ENCODE measurements at regions not wholly inside any gene's neighbourhood (a gene's known extent, or its start where the extent isn't known, plus 50 kb on each side); places are given as distances from the start of the nearest gene placed in this dataset.
"Not testable (repeated sequence)": the region's sequence is repeated elsewhere in the genome, so short reads cannot be mapped to it uniquely, and the experiment has no call there.

DNA sequence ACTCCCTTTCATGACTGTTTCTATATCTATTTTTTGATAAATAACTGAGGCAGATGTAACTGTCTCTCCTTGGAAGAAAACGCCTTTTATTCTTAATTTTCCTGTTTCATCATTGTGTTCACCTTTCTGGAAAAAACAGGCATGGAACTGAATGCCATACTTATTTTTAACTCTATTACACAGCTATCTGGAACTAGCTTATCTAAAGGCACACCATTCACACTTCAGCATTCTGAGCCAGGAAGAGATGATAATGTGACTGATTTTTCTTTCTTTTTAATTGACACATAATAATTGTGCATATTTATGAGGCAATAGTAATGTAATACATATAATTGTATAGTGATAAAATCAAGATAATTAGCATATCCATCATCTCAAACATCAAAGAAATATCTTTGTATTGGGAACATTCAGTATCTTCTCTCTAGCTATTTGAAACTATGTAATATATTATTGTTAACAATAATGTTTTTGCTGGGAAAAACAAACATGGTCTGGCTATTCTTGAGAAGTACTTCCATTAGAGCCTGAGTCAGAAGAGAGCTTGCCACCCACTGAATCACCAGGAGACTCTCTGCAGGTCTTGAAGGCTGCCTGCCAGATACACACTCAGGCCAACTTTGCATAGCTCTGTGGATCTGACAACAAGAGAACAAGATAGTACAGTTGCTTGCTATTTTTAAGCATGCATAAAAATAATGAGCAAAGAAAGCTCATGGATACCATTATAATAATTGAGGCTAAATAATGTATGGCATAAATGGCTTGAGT lies 501.0 kb upstream of the EDIL3 start:
- Mint-ChIP-seq H3K4me3 (no peak overlapping the region), H3K36me3 (no peaks in the 10 kb centered on the region), H3K27ac (no peak overlapping the region), H3K4me1 (no peaks in the 10 kb centered on the region), H3K27me3 (no peaks in the 10 kb centered on the region), H3K9me3 (peaks cover 0 to 11% (median 3%) of the 10 kb centered on the region in 9 donors)
- ATAC-seq (no peak), DNase-seq (no peak)
- POLR2A ChIA-PET: no interaction called here

DNA sequence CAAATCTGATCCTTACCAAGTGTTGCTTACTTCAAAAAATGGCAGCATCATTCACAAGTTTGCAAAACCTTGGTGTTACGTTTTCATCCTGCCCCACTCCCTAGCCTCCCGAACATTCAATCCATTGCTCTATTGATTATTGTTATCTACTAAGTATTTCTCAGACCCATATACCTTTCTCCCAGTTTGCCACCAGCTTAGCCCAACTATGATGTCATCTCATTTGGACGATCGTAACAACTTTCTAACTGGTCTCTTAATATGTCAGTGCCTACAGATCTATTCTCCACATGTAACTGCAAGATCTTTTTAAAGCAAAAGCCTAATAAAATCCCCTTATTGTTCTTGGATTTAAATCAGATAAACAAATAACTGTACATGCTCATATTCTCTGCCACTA lies 497.1 kb upstream of the EDIL3 start:
- Mint-ChIP-seq H3K4me1 (no peaks in the 10 kb centered on the region), H3K27me3 (no peaks in the 10 kb centered on the region), H3K27ac (no peak overlapping the region), H3K36me3 (no peaks in the 10 kb centered on the region), H3K9me3 (peaks cover 0 to 12% (median 0%) of the 10 kb centered on the region in 9 donors), H3K4me3 (no peak overlapping the region)
- ATAC-seq (no peak), DNase-seq (no peak)
- POLR2A ChIA-PET: no interaction called here

- ATAC-seq: no peak
- H3K36me3 Mint-ChIP-seq: no peaks in the 10 kb centered on the region
- H3K4me1 Mint-ChIP-seq: no peaks in the 10 kb centered on the region
Measured at GRCh38 chr5:84874196-84874595, 489.5 kb upstream of the EDIL3 start.

DNA sequence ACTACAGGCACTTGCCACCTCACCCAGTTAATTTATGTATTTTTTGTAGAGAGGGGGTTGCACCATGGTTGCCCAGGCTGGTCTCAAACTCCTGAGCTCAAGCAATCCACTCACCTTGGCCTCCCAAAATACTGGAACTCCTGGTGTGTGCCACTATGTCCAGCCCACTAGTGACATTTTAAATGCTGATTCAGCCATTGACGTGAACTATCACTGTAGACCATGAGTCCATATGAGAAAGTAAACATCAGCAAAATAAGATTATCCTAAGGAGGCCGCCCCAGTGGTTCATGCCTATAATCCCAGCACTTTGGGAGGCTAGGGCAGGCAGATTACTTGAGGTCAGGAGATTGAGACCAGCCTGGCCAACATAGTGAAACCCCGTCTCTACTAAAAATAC lies 488.1 kb upstream of the EDIL3 start:
- Mint-ChIP-seq H3K4me3 (no peak overlapping the region), H3K9me3 (peaks cover 0 to 28% (median 4%) of the 10 kb centered on the region in 9 donors), H3K27ac (no peak overlapping the region), H3K4me1 (no peaks in the 10 kb centered on the region), H3K27me3 (no peaks in the 10 kb centered on the region), H3K36me3 (no peaks in the 10 kb centered on the region)
- DNase-seq (no peak), ATAC-seq (no peak)
- POLR2A ChIA-PET: no interaction called here

More at GRCh38 chr5:84874196-84874595, 489.5 kb upstream of the EDIL3 start:
- Mint-ChIP-seq H3K4me3 (no peak overlapping the region), H3K27ac (no peak overlapping the region), H3K27me3 (no peaks in the 10 kb centered on the region), H3K9me3 (peaks cover 0 to 16% (median 4%) of the 10 kb centered on the region in 9 donors)
- POLR2A ChIA-PET: no interaction called here
- DNase-seq: no peak

- Mint-ChIP-seq H3K4me3 (no peak overlapping the region), H3K9me3 (peaks cover 0 to 26% (median 3%) of the 10 kb centered on the region in 9 donors), H3K4me1 (no peaks in the 10 kb centered on the region), H3K36me3 (no peaks in the 10 kb centered on the region), H3K27me3 (no peaks in the 10 kb centered on the region), H3K27ac (no peak overlapping the region)
- POLR2A ChIA-PET: no interaction called here
- ATAC-seq (no peak), DNase-seq (no peak)
Measured at GRCh38 chr5:84870369-84870768, 485.7 kb upstream of the EDIL3 start.

GRCh38 chr5:84869675-84870074 lies 485.0 kb upstream of the EDIL3 start:
- Mint-ChIP-seq H3K36me3 (no peaks in the 10 kb centered on the region), H3K4me1 (no peaks in the 10 kb centered on the region), H3K4me3 (no peak overlapping the region), H3K27ac (no peak overlapping the region), H3K27me3 (no peaks in the 10 kb centered on the region), H3K9me3 (peaks cover 0 to 31% (median 2%) of the 10 kb centered on the region in 9 donors)
- DNase-seq (no peak), ATAC-seq (no peak)
- POLR2A ChIA-PET: no interaction called here

DNA sequence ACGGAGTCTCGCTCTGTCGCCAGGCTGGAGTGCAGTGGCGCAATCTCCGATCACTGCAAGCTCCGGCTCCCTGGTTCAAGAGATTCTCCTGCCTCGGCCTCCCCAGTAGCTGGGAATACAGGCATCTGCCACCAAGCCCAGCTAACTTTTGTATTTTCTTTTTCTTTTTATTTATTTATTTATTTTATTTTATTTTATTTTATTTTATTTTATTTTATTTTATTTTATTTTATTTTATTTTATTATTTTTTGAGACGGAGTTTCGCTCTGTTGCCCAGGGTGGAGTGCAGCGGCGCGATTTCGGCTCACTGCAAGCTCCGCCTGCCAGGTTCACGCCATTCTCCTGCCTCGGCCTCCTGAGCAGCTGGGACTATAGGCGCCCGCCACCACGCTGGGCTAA lies 479.3 kb upstream of the EDIL3 start:
- H3K36me3 Mint-ChIP-seq, H3K27ac Mint-ChIP-seq, ATAC-seq, DNase-seq, H3K27me3 Mint-ChIP-seq, POLR2A ChIA-PET, H3K4me3 Mint-ChIP-seq, H3K4me1 Mint-ChIP-seq: not testable (repeated sequence)
- peaks cover 0 to 30% (median 7%) of the 10 kb centered on the region in 9 donors for H3K9me3 Mint-ChIP-seq

GRCh38 chr5:84863020-84863419 lies 478.3 kb upstream of the EDIL3 start:
- H3K4me3 Mint-ChIP-seq: no peak overlapping the region
- no peak overlapping the region for H3K27ac Mint-ChIP-seq
- H3K36me3 Mint-ChIP-seq: no peaks in the 10 kb centered on the region
- no peak for ATAC-seq
- no peaks in the 10 kb centered on the region for H3K27me3 Mint-ChIP-seq
- DNase-seq: no peak
- POLR2A ChIA-PET: no interaction called here
- peaks cover 0 to 21% (median under 1%) of the 10 kb centered on the region in 9 donors for H3K9me3 Mint-ChIP-seq
- no peaks in the 10 kb centered on the region for H3K4me1 Mint-ChIP-seq

DNA sequence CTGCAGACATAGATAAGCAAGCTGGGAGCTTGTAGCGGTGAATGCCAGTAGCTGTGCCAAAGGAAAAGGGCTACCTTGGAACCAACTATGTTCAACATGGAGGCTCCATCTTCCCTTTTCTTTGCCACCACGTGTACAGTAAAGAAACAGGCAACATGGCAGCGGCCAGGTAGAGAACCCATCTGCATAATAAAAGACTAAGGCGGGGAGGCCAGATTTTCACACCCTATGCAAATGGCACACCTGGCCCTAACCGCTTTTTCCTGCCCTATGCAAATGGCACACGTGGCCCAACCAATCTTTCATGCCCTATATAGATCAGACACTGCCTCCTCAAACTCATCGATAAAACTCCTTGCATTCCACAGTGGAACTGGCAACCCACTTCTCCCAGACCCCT lies 477.5 kb upstream of the EDIL3 start:
- DNase-seq: no peak
- no peaks in the 10 kb centered on the region for H3K27me3 Mint-ChIP-seq
- no peaks in the 10 kb centered on the region for H3K4me1 Mint-ChIP-seq
- no peak overlapping the region for H3K4me3 Mint-ChIP-seq
- POLR2A ChIA-PET: no interaction called here
- ATAC-seq: no peak
- H3K36me3 Mint-ChIP-seq: no peaks in the 10 kb centered on the region
- H3K9me3 Mint-ChIP-seq: peaks cover 0 to 18% (median 2%) of the 10 kb centered on the region in 9 donors
- no peak overlapping the region for H3K27ac Mint-ChIP-seq

DNA sequence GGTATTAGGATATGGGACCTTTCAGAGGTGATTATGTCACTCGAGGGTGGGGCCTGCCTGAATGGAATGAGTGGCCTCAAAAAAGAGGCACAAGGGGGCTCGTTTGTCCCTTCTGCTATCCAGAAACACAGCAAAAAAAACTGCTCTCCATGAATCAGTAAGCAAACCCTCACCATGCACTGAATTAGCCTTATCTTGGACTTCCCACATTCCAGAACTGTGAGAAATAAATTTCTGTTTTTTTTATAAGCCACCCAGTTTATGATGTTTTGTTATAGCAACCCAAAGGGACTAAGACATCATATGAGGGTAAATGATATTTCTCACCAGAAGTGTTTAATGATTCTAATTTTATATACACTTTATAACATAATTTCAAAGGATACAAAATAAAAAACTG lies 476.6 kb upstream of the EDIL3 start:
- no peaks in the 10 kb centered on the region for H3K4me1 Mint-ChIP-seq

GRCh38 chr5:84859056-84859455 lies 474.4 kb upstream of the EDIL3 start:
- DNase-seq: no peak
- ATAC-seq: no peak
- no peaks in the 10 kb centered on the region for H3K36me3 Mint-ChIP-seq
- H3K27me3 Mint-ChIP-seq: no peaks in the 10 kb centered on the region
- H3K4me1 Mint-ChIP-seq: no peaks in the 10 kb centered on the region
- peaks cover 0 to 17% (median 10%) of the 10 kb centered on the region in 9 donors for H3K9me3 Mint-ChIP-seq
- POLR2A ChIA-PET: no interaction called here
- no peak overlapping the region for H3K4me3 Mint-ChIP-seq
- H3K27ac Mint-ChIP-seq: no peak overlapping the region

More for the DNA sequence above, 476.6 kb upstream of the EDIL3 start:
- DNase-seq (no peak), ATAC-seq (no peak)
- Mint-ChIP-seq H3K36me3 (no peaks in the 10 kb centered on the region), H3K4me3 (no peak overlapping the region), H3K9me3 (peaks cover 0 to 22% (median 10%) of the 10 kb centered on the region in 9 donors), H3K27ac (no peak overlapping the region), H3K27me3 (no peaks in the 10 kb centered on the region)
- POLR2A ChIA-PET: no interaction called here

- ATAC-seq (no peak), DNase-seq (no peak)
- POLR2A ChIA-PET: no interaction called here
- no peaks in the 10 kb centered on the region for H3K36me3 Mint-ChIP-seq
- no peak overlapping the region for H3K27ac Mint-ChIP-seq
- no peak overlapping the region for H3K4me3 Mint-ChIP-seq
- no peaks in the 10 kb centered on the region for H3K27me3 Mint-ChIP-seq
- H3K4me1 Mint-ChIP-seq: no peaks in the 10 kb centered on the region
- H3K9me3 Mint-ChIP-seq: peaks cover 0 to 19% (median 4%) of the 10 kb centered on the region in 9 donors
Measured at GRCh38 chr5:84831701-84832100, 447.0 kb upstream of the EDIL3 start.

DNA sequence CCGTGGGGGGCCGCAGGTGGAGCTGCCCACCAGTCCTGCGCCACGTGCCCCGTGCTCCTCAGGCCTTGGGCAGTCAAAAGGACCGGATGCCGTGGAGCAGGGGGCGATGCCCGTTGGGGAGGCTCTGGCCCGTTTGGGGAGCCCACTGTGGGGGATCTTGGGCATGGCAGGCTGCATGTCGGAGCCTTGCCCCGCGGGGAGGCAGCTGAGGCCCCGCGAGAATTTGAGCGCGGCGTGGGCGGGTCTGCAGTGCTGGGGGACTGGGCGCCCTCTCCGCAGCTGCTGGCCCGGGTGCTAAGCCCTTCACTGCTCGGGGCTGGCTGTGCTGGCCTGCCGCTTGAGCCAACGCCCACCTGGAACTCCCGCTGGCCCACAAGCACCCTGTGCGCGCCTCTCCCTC lies 445.6 kb upstream of the EDIL3 start:
- DNase-seq: no peak
- no peak overlapping the region for H3K4me3 Mint-ChIP-seq
- H3K36me3 Mint-ChIP-seq: no peaks in the 10 kb centered on the region
- peaks cover 0 to 19% (median 6%) of the 10 kb centered on the region in 9 donors for H3K9me3 Mint-ChIP-seq
- no peaks in the 10 kb centered on the region for H3K27me3 Mint-ChIP-seq
- H3K4me1 Mint-ChIP-seq: no peaks in the 10 kb centered on the region
- no peak for ATAC-seq
- H3K27ac Mint-ChIP-seq: no peak overlapping the region
- POLR2A ChIA-PET: no interaction called here

GRCh38 chr5:84825606-84826005 lies 440.9 kb upstream of the EDIL3 start:
- POLR2A ChIA-PET: no interaction called here
- no peaks in the 10 kb centered on the region for H3K36me3 Mint-ChIP-seq
- H3K27ac Mint-ChIP-seq: no peak overlapping the region
- ATAC-seq (no peak), DNase-seq (no peak)
- no peaks in the 10 kb centered on the region for H3K4me1 Mint-ChIP-seq
- H3K4me3 Mint-ChIP-seq: no peak overlapping the region
- H3K9me3 Mint-ChIP-seq: peaks cover 0 to 10% (median 2%) of the 10 kb centered on the region in 9 donors
- no peaks in the 10 kb centered on the region for H3K27me3 Mint-ChIP-seq
